ENCODE measurements at regions not wholly inside any gene's neighbourhood (a gene's known extent, or its start where the extent isn't known, plus 50 kb on each side); places are given as distances from the start of the nearest gene placed in this dataset.

- no peaks in the 10 kb centered on the region for H3K79me2 ChIP-seq (ENCODE audit: low read length)
- no peaks in the 10 kb centered on the region for H3K27me3 ChIP-seq (ENCODE audit: low read depth, low read length)
- no peaks in the 10 kb centered on the region for H4K20me1 ChIP-seq (ENCODE audit: insufficient read depth, low read length)
- no peak overlapping the region for H2AFZ ChIP-seq (ENCODE audit: low read depth, low read length)
- H3K27ac ChIP-seq (ENCODE audit: low read length), result no peak overlapping the region
- TF ChIP-seq CTCF (IDR thresholded peaks at IDR 0.05; ENCODE audit: low read depth, low read length) (no peak), EZH2phosphoT487 (IDR thresholded peaks at IDR 0.05; ENCODE audit: low read depth) (no peak)
- H3K4me3 ChIP-seq (ENCODE audit: low read length), result no peak overlapping the region
- no peak overlapping the region for H3K9ac ChIP-seq (ENCODE audit: low read length)
- H3K4me1 ChIP-seq (ENCODE audit: low read length), result no peaks in the 10 kb centered on the region
- H3K4me2 ChIP-seq (ENCODE audit: low read length), result no peak overlapping the region
- H3K36me3 ChIP-seq (replicated peaks; ENCODE audit: low read depth, low read length), result no peaks in the 10 kb centered on the region
- H3K9me3 ChIP-seq (ENCODE audit: insufficient read depth, low read length), result no peaks in the 10 kb centered on the region
Observed at GRCh38 chr14:30260833-30261607, 297.9 kb upstream of the G2E3 start.

GRCh38 chr14:30264161-30264560 lies 294.8 kb upstream of the G2E3 start:
- H2AFZ ChIP-seq (ENCODE audit: low read depth, low read length), result no peak overlapping the region
- no peaks in the 10 kb centered on the region for H3K4me1 ChIP-seq (ENCODE audit: low read length)
- H3K4me3 ChIP-seq (ENCODE audit: low read length), result no peak overlapping the region
- no peak overlapping the region for H3K9ac ChIP-seq (ENCODE audit: low read length)
- no peak overlapping the region for H3K4me2 ChIP-seq (ENCODE audit: low read length)
- no peaks in the 10 kb centered on the region for H3K79me2 ChIP-seq (ENCODE audit: low read length)
- H3K36me3 ChIP-seq (replicated peaks; ENCODE audit: low read depth, low read length), result no peaks in the 10 kb centered on the region
- H3K27me3 ChIP-seq (ENCODE audit: low read depth, low read length), result no peaks in the 10 kb centered on the region
- H4K20me1 ChIP-seq (ENCODE audit: insufficient read depth, low read length), result no peaks in the 10 kb centered on the region
- no peak overlapping the region for H3K27ac ChIP-seq (ENCODE audit: low read length)
- H3K9me3 ChIP-seq (ENCODE audit: insufficient read depth, low read length), result no peaks in the 10 kb centered on the region
- no peak for TF ChIP-seq CTCF (IDR thresholded peaks at IDR 0.05; ENCODE audit: low read depth, low read length)
- no peak for TF ChIP-seq EZH2phosphoT487 (IDR thresholded peaks at IDR 0.05; ENCODE audit: low read depth)

GRCh38 chr14:30266290-30266689 lies 292.7 kb upstream of the G2E3 start:
- no peaks in the 10 kb centered on the region for H4K20me1 ChIP-seq (ENCODE audit: insufficient read depth, low read length)
- no peak overlapping the region for H3K4me3 ChIP-seq (ENCODE audit: low read length)
- no peaks in the 10 kb centered on the region for H3K36me3 ChIP-seq (replicated peaks; ENCODE audit: low read depth, low read length)
- TF ChIP-seq EZH2phosphoT487 (IDR thresholded peaks at IDR 0.05; ENCODE audit: low read depth), result no peak
- TF ChIP-seq CTCF (IDR thresholded peaks at IDR 0.05; ENCODE audit: low read depth, low read length), result no peak
- no peak overlapping the region for H3K27ac ChIP-seq (ENCODE audit: low read length)
- H3K9me3 ChIP-seq (ENCODE audit: insufficient read depth, low read length), result no peaks in the 10 kb centered on the region
- no peak overlapping the region for H2AFZ ChIP-seq (ENCODE audit: low read depth, low read length)
- no peak overlapping the region for H3K4me2 ChIP-seq (ENCODE audit: low read length)
- H3K9ac ChIP-seq (ENCODE audit: low read length), result no peak overlapping the region
- no peaks in the 10 kb centered on the region for H3K27me3 ChIP-seq (ENCODE audit: low read depth, low read length)
- H3K4me1 ChIP-seq (ENCODE audit: low read length), result no peaks in the 10 kb centered on the region
- no peaks in the 10 kb centered on the region for H3K79me2 ChIP-seq (ENCODE audit: low read length)

- no peak overlapping the region for H3K4me3 ChIP-seq (ENCODE audit: low read length)
- H3K4me2 ChIP-seq (ENCODE audit: low read length), result no peak overlapping the region
- no peak overlapping the region for H2AFZ ChIP-seq (ENCODE audit: low read depth, low read length)
- H3K27ac ChIP-seq (ENCODE audit: low read length), result no peak overlapping the region
- no peak overlapping the region for H3K9ac ChIP-seq (ENCODE audit: low read length)
- H3K9me3 ChIP-seq (ENCODE audit: insufficient read depth, low read length), result no peaks in the 10 kb centered on the region
- TF ChIP-seq CTCF (IDR thresholded peaks at IDR 0.05; ENCODE audit: low read depth, low read length), result no peak
- no peaks in the 10 kb centered on the region for H3K27me3 ChIP-seq (ENCODE audit: low read depth, low read length)
- H4K20me1 ChIP-seq (ENCODE audit: insufficient read depth, low read length), result no peaks in the 10 kb centered on the region
- H3K36me3 ChIP-seq (replicated peaks; ENCODE audit: low read depth, low read length), result no peaks in the 10 kb centered on the region
- H3K4me1 ChIP-seq (ENCODE audit: low read length), result no peaks in the 10 kb centered on the region
- H3K79me2 ChIP-seq (ENCODE audit: low read length), result no peaks in the 10 kb centered on the region
Observed at GRCh38 chr14:30267141-30267540, 291.8 kb upstream of the G2E3 start.

Data from OCI-LY3 (cell line).